GM18511 (cell line): ENCODE measurements at regions not wholly inside any gene's neighbourhood (a gene's known extent, or its start where the extent isn't known, plus 50 kb on each side); places are given as distances from the start of the nearest gene placed in this dataset.
"Not testable (repeated sequence)": the region's sequence is repeated elsewhere in the genome, so short reads cannot be mapped to it uniquely, and the experiment has no call there.

Experiments used
- ATAC-seq: cut with Tn5 transposase; IDR thresholded peaks from one replicate; pipeline ENCODE4 v1.9.1; 2021; ENCODE audit warnings: mild to moderate bottlenecking, moderate library complexity; ENCODE audit not compliant: unreplicated experiment

- ATAC-seq = no peak
Measured at GRCh38 chr10:65367706-65368105, 1558.1 kb upstream of the LRRTM3 start.

- no peak for ATAC-seq
Measured at GRCh38 chr10:65375528-65375927, 1550.3 kb upstream of the LRRTM3 start.

GRCh38 chr10:65377687-65378086 is 1548.1 kb upstream of the LRRTM3 start:
- ATAC-seq = no peak

- peak; percentile 70 for ATAC-seq
Measured at GRCh38 chr10:65394502-65395297, 1531.1 kb upstream of the LRRTM3 start.

- ATAC-seq = no peak
Measured at GRCh38 chr10:65395631-65396030, 1530.2 kb upstream of the LRRTM3 start.

GRCh38 chr10:65396997-65397396 is 1528.8 kb upstream of the LRRTM3 start:
- ATAC-seq = no peak

- ATAC-seq = no peak
Measured at GRCh38 chr10:65408401-65408800, 1517.4 kb upstream of the LRRTM3 start.

- no peak for ATAC-seq
Measured at GRCh38 chr10:65413001-65413400, 1512.8 kb upstream of the LRRTM3 start.

GRCh38 chr10:65415318-65415717 is 1510.5 kb upstream of the LRRTM3 start:
- ATAC-seq = no peak

GRCh38 chr10:65416094-65416493 is 1509.7 kb upstream of the LRRTM3 start:
- no peak for ATAC-seq

GRCh38 chr10:65419629-65420028 is 1506.2 kb upstream of the LRRTM3 start:
- no peak for ATAC-seq

GRCh38 chr10:65423043-65423442 is 1502.8 kb upstream of the LRRTM3 start:
- no peak for ATAC-seq

GRCh38 chr10:65429381-65429780 is 1496.5 kb upstream of the LRRTM3 start:
- ATAC-seq = not testable (repeated sequence)

GRCh38 chr10:65430979-65431378 is 1494.9 kb upstream of the LRRTM3 start:
- peak; percentile 85 for ATAC-seq

GRCh38 chr10:65470986-65471385 is 1454.8 kb upstream of the LRRTM3 start:
- ATAC-seq = no peak

GRCh38 chr10:65482848-65483247 is 1443.0 kb upstream of the LRRTM3 start:
- ATAC-seq = no peak

GRCh38 chr10:65491799-65492198 is 1434.0 kb upstream of the LRRTM3 start:
- no peak for ATAC-seq

- ATAC-seq = no peak
Measured at GRCh38 chr10:65496541-65496940, 1429.3 kb upstream of the LRRTM3 start.

- ATAC-seq = no peak
Measured at GRCh38 chr10:65497837-65498236, 1428.0 kb upstream of the LRRTM3 start.

GRCh38 chr10:65500716-65501115 is 1425.1 kb upstream of the LRRTM3 start:
- ATAC-seq = no peak

- ATAC-seq = no peak
Measured at GRCh38 chr10:65501259-65501658, 1424.6 kb upstream of the LRRTM3 start.

GRCh38 chr10:65518379-65518778 is 1407.5 kb upstream of the LRRTM3 start:
- ATAC-seq = no peak

- ATAC-seq = no peak
Measured at GRCh38 chr10:65528986-65529385, 1396.8 kb upstream of the LRRTM3 start.
